AG04449 (cell line): ENCODE measurements at regions not wholly inside any gene's neighbourhood (a gene's known extent, or its start where the extent isn't known, plus 50 kb on each side); places are given as distances from the start of the nearest gene placed in this dataset.

ENCODE experiments used
- CTCF ChIA-PET: fragments of 350-600 bp; formaldehyde crosslinking; extraction: SDS; loops from one replicate; lab custom pipeline; 2021; ENCODE audit warnings: antibody characterized with exemption; lab: Yijun Ruan, JAX
- POLR2A ChIA-PET: fragments of 400-600, 350-600 bp; formaldehyde crosslinking; extraction: SDS; loops from one replicate; lab custom pipeline; 2020; ENCODE audit warnings: antibody characterized with exemption, inconsistent platforms; lab: Yijun Ruan, JAX
- DNase-seq: peaks from one replicate; pipeline ENCODE4 v3.0.0-alpha.2; 2010; ENCODE audit warnings: low read depth, low spot score
- H3K4me3 ChIP-seq: 2 replicates; pipeline ENCODE4 v1.5.1; 2011; ENCODE audit warnings: low read depth, mild to moderate bottlenecking, control low read depth, low read length
- CTCF ChIP-seq: IDR thresholded peaks from one replicate; pipeline ENCODE4 v1.5.1; 2011; ENCODE audit warnings: mild to moderate bottlenecking, moderate library complexity, low read length, control low read depth, inconsistent platforms; ENCODE audit not compliant: insufficient read depth; ENCODE audit errors: missing control alignments

GRCh38 chr12:24462946-24463345, 486.0 kb downstream of the BCAT1 start:
- ChIA-PET POLR2A (no interaction called here), CTCF (no interaction called here)
- no peak for DNase-seq
- TF ChIP-seq CTCF: no peak
- no peak overlapping the region for H3K4me3 ChIP-seq

- ChIA-PET POLR2A (no interaction called here), CTCF (no interaction called here)
- DNase-seq: no peak
- TF ChIP-seq CTCF: no peak
- H3K4me3 ChIP-seq: no peak overlapping the region
Observed at GRCh38 chr12:24460506-24460905, 488.4 kb downstream of the BCAT1 start.

GRCh38 chr12:24460099-24460498, 488.8 kb downstream of the BCAT1 start:
- DNase-seq: no peak
- ChIA-PET CTCF (no interaction called here), POLR2A (no interaction called here)
- TF ChIP-seq CTCF: no peak
- no peak overlapping the region for H3K4me3 ChIP-seq

GRCh38 chr12:24455811-24456210, 493.1 kb downstream of the BCAT1 start:
- no peak for TF ChIP-seq CTCF
- no peak for DNase-seq
- H3K4me3 ChIP-seq: no peak overlapping the region
- CTCF ChIA-PET: no interaction called here
- POLR2A ChIA-PET: no interaction called here

GRCh38 chr12:24447678-24448077, 498.2 kb upstream of the SOX5 start:
- TF ChIP-seq CTCF: no peak
- CTCF ChIA-PET: no interaction called here
- no peak overlapping the region for H3K4me3 ChIP-seq
- DNase-seq: no peak
- POLR2A ChIA-PET: no interaction called here

- POLR2A ChIA-PET: no interaction called here
- TF ChIP-seq CTCF: no peak
Observed at GRCh38 chr12:24446287-24446686, 496.8 kb upstream of the SOX5 start.

GRCh38 chr12:24444634-24445033, 495.2 kb upstream of the SOX5 start:
- ChIA-PET POLR2A (no interaction called here), CTCF (no interaction called here)
- no peak for DNase-seq
- TF ChIP-seq CTCF: no peak
- no peak overlapping the region for H3K4me3 ChIP-seq

More at GRCh38 chr12:24446287-24446686, 496.8 kb upstream of the SOX5 start:
- no peak for DNase-seq
- no peak overlapping the region for H3K4me3 ChIP-seq
- CTCF ChIA-PET: no interaction called here
